Mesodermal cell (in vitro differentiated cells): ENCODE measurements at regions not wholly inside any gene's neighbourhood (a gene's known extent, or its start where the extent isn't known, plus 50 kb on each side); places are given as distances from the start of the nearest gene placed in this dataset.

Source experiments
- H3K27ac ChIP-seq: 2 replicates; pipeline ENCODE4 v1.7.0; 2013; ENCODE audit warnings: mild to moderate bottlenecking, low read depth, low read length, moderate library complexity; ENCODE audit not compliant: severe bottlenecking
- H3K36me3 ChIP-seq: 2 replicates; pipeline ENCODE4 v1.7.1; 2013; ENCODE audit warnings: mild to moderate bottlenecking, low read length, moderate library complexity; ENCODE audit not compliant: control insufficient read depth, insufficient read depth
- H3K4me1 ChIP-seq: one replicate; pipeline ENCODE4 v1.7.1; 2013; ENCODE audit warnings: mild to moderate bottlenecking, low read length; ENCODE audit not compliant: insufficient read depth, control insufficient read depth, poor library complexity, severe bottlenecking
- H3K4me3 ChIP-seq: 2 replicates; pipeline ENCODE4 v1.7.0; 2013; ENCODE audit warnings: low read length, control low read depth, mild to moderate bottlenecking; ENCODE audit not compliant: insufficient read depth, poor library complexity, severe bottlenecking; ENCODE audit errors: extremely low read depth
- H3K9me3 ChIP-seq: 2 replicates; pipeline ENCODE4 v1.7.1; 2013; ENCODE audit warnings: mild to moderate bottlenecking, low read length, moderate library complexity; ENCODE audit not compliant: control insufficient read depth
- WGBS, 2 experiments: methylation state at CpG; one replicate each; pipeline ENCODE4 v1.1.5; 2013; ENCODE audit warnings: missing lambda C conversion rate in 2 of 2; ENCODE audit not compliant: insufficient coverage in 2 of 2; 5-methylcytosine and 5-hydroxymethylcytosine counted together

GRCh38 chr7:109044691-109045090 lies 475.0 kb downstream of the DNAJB9 start:
- Histone ChIP-seq H3K9me3 (no peaks in the 10 kb centered on the region), H3K36me3 (no peaks in the 10 kb centered on the region), H3K27ac (no peak overlapping the region), H3K4me1 (no peaks in the 10 kb centered on the region), H3K4me3 (no peak overlapping the region)
- WGBS, 2 experiments, result 100% methylated on average over 1 of the region's 1 CpG; no CpG with 5 or more reads in 1 of the 2 experiments

DNA sequence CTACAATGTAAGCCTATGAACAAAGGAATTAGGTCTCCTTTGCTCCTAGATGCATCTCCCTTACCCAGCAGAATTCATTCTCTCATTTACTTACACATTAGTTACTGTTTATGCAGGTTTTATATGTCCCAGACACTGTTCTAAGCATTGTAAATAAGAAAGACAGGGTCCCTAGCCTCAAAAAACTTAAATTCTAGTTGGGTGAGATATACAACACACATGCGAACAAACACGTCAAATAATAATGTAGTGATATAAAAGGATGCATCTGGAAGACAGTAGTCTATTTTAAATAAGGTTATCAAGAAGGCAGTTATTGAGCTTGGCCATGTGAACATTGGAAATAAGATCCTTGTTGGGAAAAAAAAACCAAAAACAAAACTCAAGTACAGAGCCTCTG lies 479.7 kb downstream of the DNAJB9 start:
- Histone ChIP-seq H3K4me1 (no peaks in the 10 kb centered on the region), H3K4me3 (no peak overlapping the region), H3K36me3 (no peaks in the 10 kb centered on the region), H3K27ac (no peak overlapping the region), H3K9me3 (no peaks in the 10 kb centered on the region)
- 100% methylated on average over 2 of the region's 2 CpGs; no CpG with 5 or more reads in 1 of the 2 experiments for WGBS, 2 experiments

DNA sequence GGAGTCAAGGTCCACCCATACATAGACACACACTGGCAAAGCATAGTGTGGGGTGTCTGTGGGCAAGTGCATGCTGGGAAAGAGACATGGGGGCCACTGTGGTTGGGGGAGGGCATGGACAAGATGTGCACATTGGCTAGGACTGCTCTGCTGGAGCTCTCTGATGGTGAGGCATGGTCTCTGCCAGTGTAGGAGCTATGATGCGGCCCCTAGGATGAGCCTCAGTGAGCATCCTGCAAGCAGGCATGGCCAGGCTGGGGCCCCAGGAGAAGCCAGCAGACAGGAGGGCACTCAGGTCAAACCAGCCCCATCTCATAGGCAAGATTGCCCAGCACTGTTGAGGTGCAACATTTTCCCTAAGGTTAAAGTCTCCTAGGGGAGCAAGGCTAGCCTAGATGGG lies 489.4 kb downstream of the DNAJB9 start:
- no peak overlapping the region for H3K27ac ChIP-seq
- H3K36me3 ChIP-seq, result no peaks in the 10 kb centered on the region
- no peaks in the 10 kb centered on the region for H3K4me1 ChIP-seq
- no peaks in the 10 kb centered on the region for H3K9me3 ChIP-seq
- WGBS, 2 experiments, result 67 to 100% methylated on average over 1 of the region's 1 CpG
- H3K4me3 ChIP-seq, result no peak overlapping the region

DNA sequence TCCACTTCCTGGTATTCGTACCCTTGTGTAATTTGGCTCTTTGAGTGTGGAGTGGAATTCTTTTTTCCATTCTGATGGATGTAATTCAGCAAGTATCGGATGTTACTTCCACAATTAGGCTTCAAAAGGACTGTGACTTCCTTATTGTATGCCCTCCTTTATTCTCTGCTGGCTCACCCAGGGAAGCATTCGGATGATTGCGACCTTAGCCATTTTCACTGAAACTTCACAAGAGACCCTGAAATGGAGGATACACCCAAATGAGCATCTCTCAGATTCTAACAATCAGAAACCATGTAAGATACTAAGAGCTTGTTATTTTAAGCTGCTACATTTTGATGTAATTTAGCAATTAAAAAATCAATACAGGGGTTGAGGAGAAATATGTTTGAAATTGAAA lies 493.1 kb downstream of the DNAJB9 start:
- 65 to 83% methylated on average over 2 to 3 of the region's 4 CpGs for WGBS, 2 experiments
- Histone ChIP-seq H3K4me3 (no peak overlapping the region), H3K27ac (no peak overlapping the region), H3K4me1 (no peaks in the 10 kb centered on the region), H3K36me3 (no peaks in the 10 kb centered on the region), H3K9me3 (no peaks in the 10 kb centered on the region)

- H3K9me3 ChIP-seq, result no peaks in the 10 kb centered on the region
- H3K36me3 ChIP-seq, result no peaks in the 10 kb centered on the region
- H3K4me3 ChIP-seq, result no peak overlapping the region
- WGBS, 2 experiments, result no CpG with 5 or more reads among the region's 3 CpGs
- H3K4me1 ChIP-seq, result no peaks in the 10 kb centered on the region
- no peak overlapping the region for H3K27ac ChIP-seq
Observed at GRCh38 chr7:109073543-109073942, 503.9 kb downstream of the DNAJB9 start.

GRCh38 chr7:109076396-109076972 lies 506.8 kb downstream of the DNAJB9 start:
- no peaks in the 10 kb centered on the region for H3K9me3 ChIP-seq
- no peaks in the 10 kb centered on the region for H3K36me3 ChIP-seq
- H3K4me3 ChIP-seq, result no peak overlapping the region
- 100% methylated on average over 1 of the region's 2 CpGs; no CpG with 5 or more reads in 1 of the 2 experiments for WGBS, 2 experiments
- H3K4me1 ChIP-seq, result no peaks in the 10 kb centered on the region
- no peak overlapping the region for H3K27ac ChIP-seq

- Histone ChIP-seq H3K4me3 (no peak overlapping the region), H3K4me1 (no peaks in the 10 kb centered on the region), H3K27ac (no peak overlapping the region), H3K36me3 (no peaks in the 10 kb centered on the region), H3K9me3 (no peaks in the 10 kb centered on the region)
- no CpG with 5 or more reads among the region's 1 CpG for WGBS, 2 experiments
Observed at GRCh38 chr7:109091042-109091441, 521.4 kb downstream of the DNAJB9 start.

DNA sequence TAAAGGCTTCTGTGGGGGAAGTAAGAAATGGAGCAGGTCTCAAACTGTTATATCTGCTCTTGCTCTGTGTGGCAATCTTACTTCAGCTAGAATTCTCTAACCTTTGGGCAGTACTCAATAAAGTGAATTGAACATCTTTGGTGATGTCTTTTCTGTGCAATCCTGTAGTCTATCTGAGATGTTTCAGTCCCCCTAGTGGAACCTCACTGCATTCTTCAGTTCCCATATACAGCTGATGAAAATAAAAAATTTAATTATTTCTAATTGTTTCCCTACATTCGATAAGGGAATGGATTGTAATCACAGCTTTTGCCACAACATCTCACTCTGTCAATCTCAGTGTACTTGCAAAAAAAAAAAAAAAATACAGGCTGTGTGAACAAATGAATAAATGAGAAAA lies 522.6 kb downstream of the DNAJB9 start:
- Histone ChIP-seq H3K4me1 (no peaks in the 10 kb centered on the region), H3K9me3 (no peaks in the 10 kb centered on the region), H3K27ac (no peak overlapping the region), H3K36me3 (no peaks in the 10 kb centered on the region), H3K4me3 (no peak overlapping the region)
- WGBS, 2 experiments, result no CpG with 5 or more reads among the region's 1 CpG

DNA sequence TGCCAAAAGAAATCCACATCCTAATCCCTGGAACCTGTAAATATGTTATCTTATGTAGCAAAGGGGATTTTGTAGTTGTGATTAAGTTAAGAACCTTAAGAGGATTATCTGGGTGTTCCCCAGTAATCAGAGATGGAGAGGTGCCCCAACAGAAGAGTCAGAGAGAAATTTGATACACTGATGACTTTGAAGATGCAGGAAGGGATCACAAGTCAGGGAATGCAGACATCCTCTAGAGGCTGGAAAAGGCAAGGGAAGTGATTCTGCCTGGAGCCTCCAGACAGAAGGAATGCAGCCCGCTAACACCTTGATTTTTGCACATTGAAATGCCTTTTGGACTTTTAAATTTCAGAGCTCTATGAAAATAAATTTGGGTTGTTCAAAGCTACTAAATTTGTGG lies 531.7 kb downstream of the DNAJB9 start:
- Histone ChIP-seq H3K9me3 (no peaks in the 10 kb centered on the region), H3K4me3 (no peak overlapping the region), H3K4me1 (no peaks in the 10 kb centered on the region), H3K27ac (no peak overlapping the region), H3K36me3 (no peaks in the 10 kb centered on the region)
- 89 to 100% methylated on average over 1 of the region's 1 CpG for WGBS, 2 experiments

- H3K4me1 ChIP-seq, result no peaks in the 10 kb centered on the region
- H3K27ac ChIP-seq, result no peak overlapping the region
- H3K4me3 ChIP-seq, result no peak overlapping the region
- no peaks in the 10 kb centered on the region for H3K36me3 ChIP-seq
- H3K9me3 ChIP-seq, result no peaks in the 10 kb centered on the region
- WGBS, 2 experiments, result no CpG with 5 or more reads among the region's 1 CpG
Observed at GRCh38 chr7:109109558-109109957, 539.9 kb downstream of the DNAJB9 start.

- H3K36me3 ChIP-seq, result no peaks in the 10 kb centered on the region
- H3K9me3 ChIP-seq, result no peaks in the 10 kb centered on the region
- WGBS, 2 experiments, result 96 to 100% methylated on average over 2 to 3 of the region's 3 CpGs
- H3K4me3 ChIP-seq, result no peak overlapping the region
- H3K27ac ChIP-seq, result no peak overlapping the region
- no peaks in the 10 kb centered on the region for H3K4me1 ChIP-seq
Observed at GRCh38 chr7:109111086-109111485, 541.4 kb downstream of the DNAJB9 start.
